Activated CD4-positive, alpha-beta memory T cell treated with anti-CD3 and anti-CD28 coated beads for 36 hours (primary cell): ENCODE measurements at regions not wholly inside any gene's neighbourhood (a gene's known extent, or its start where the extent isn't known, plus 50 kb on each side); places are given as distances from the start of the nearest gene placed in this dataset.

Source experiments
- CTCF ChIA-PET: fragments of 350-600 bp; sonication (Branson Sonifier 250); formaldehyde crosslinking; loops from one replicate; lab custom pipeline; 2021; ENCODE audit warnings: antibody characterized with exemption, inconsistent platforms; lab: Charles Lee
- POLR2A ChIA-PET: fragments of 350-600 bp; sonication (Branson Sonifier 250); formaldehyde crosslinking; loops from one replicate; lab custom pipeline; 2021; ENCODE audit warnings: antibody characterized with exemption; lab: Charles Lee
- DNase-seq: peaks from one replicate; pipeline ENCODE4 v3.0.0-alpha.2; 2020
- H3K27ac Mint-ChIP-seq: one replicate; pipeline ENCODE4 v1.8.0; 2021; ENCODE audit warnings: mixed read lengths
- H3K27me3 Mint-ChIP-seq: one replicate; pipeline ENCODE4 v1.8.0; 2021; ENCODE audit warnings: mixed read lengths
- H3K36me3 Mint-ChIP-seq: one replicate; pipeline ENCODE4 v1.8.0; 2021; ENCODE audit warnings: mixed read lengths
- H3K4me1 Mint-ChIP-seq: one replicate; pipeline ENCODE4 v1.8.0; 2021; ENCODE audit warnings: low read depth, mixed read lengths
- H3K4me3 Mint-ChIP-seq: one replicate; pipeline ENCODE4 v1.8.0; 2021; ENCODE audit warnings: mild to moderate bottlenecking, mixed read lengths
- H3K9me3 Mint-ChIP-seq: one replicate; pipeline ENCODE4 v1.8.0; 2021; ENCODE audit warnings: mixed read lengths
- intact Hi-C: fragments of 100-400 bp; cut with micrococcal nuclease; formaldehyde crosslinking; loops from one replicate; pipeline ENCODE4 v1.15.1; 2023

DNA sequence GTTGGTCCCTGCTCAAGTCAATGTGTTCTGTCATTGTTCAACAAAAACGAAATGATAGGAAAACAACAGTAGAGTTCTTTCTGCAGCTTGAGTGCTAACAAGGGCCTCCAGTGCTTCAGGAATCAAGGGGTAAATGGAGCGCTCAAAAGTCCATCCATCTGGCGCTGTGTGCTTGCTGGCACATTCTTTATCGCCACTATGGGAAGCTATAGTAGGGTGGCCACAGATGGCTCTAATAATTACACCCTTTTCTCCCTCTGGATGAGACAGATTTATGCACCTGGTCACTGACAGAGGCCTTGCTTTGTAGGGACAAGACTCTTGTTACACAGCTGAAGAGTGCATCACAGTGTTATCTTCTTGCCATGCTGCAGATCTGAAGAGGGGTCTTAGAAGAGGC lies 136.0 kb downstream of the GDAP2 start:
- no peak overlapping the region for H3K27ac Mint-ChIP-seq
- H3K4me3 Mint-ChIP-seq: no peak overlapping the region
- peaks cover 10% of the 10 kb centered on the region for H3K27me3 Mint-ChIP-seq
- ChIA-PET CTCF (interaction anchor here (2.4 kb wide), 1 partner anchor 39 kb away, joined by 7 read pairs; no protein-coding TSS in a partner anchor), POLR2A (no interaction called here)
- H3K36me3 Mint-ChIP-seq: peaks cover 2% of the 10 kb centered on the region
- H3K4me1 Mint-ChIP-seq: no peaks in the 10 kb centered on the region
- DNase-seq: no peak
- intact Hi-C loops: no loop called here
- no peaks in the 10 kb centered on the region for H3K9me3 Mint-ChIP-seq

DNA sequence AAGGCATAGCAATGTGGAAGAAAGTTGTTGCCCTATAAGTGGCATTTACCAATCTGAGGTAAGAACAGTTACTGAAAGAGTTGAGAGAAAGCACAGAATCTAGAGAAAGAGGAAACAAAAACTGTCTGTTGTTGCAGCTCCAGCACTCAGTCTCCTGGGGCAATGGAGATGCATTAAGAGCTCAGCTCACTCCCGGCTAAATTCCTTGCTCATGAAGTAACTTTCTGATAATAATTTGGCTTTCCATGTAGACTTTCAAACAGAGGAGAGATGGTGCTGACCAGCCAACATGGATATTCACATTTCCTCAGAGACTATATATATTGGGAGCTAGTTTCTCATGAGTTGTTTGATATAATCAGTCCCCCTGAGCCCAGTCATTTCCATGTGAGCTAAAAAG lies 135.3 kb downstream of the GDAP2 start:
- peaks cover 10% of the 10 kb centered on the region for H3K27me3 Mint-ChIP-seq
- no peaks in the 10 kb centered on the region for H3K4me1 Mint-ChIP-seq
- no peaks in the 10 kb centered on the region for H3K9me3 Mint-ChIP-seq
- no peak overlapping the region for H3K4me3 Mint-ChIP-seq
- ChIA-PET CTCF (interaction anchor here (2.4 kb wide), 1 partner anchor 40 kb away, joined by 7 read pairs; no protein-coding TSS in a partner anchor), POLR2A (no interaction called here)
- peaks cover 2% of the 10 kb centered on the region for H3K36me3 Mint-ChIP-seq
- intact Hi-C loops: no loop called here
- no peak overlapping the region for H3K27ac Mint-ChIP-seq
- no peak for DNase-seq

DNA sequence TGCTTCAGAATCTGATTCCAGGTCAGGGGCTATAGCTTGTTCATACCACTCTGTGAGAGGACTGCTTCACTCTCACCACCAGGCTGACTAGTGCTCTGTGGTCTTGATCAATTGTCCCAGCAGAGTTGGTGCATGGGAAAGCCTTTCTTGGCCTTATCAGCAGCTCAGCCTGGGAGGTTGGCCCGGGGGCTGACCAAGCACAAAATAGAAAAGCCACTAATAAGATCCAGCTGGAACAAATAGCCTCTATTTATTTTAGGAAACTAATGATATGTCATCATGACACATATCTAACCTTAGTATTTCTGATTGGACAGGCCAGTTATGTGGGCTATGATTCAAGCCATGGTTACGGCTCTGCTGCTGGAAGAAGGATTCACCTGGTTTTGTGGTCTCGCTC lies 134.2 kb downstream of the GDAP2 start:
- intact Hi-C loops: no loop called here
- POLR2A ChIA-PET: no interaction called here
- Mint-ChIP-seq H3K9me3 (no peaks in the 10 kb centered on the region), H3K27ac (no peak overlapping the region), H3K27me3 (peaks cover 10% of the 10 kb centered on the region), H3K4me3 (no peak overlapping the region), H3K36me3 (peaks cover 2% of the 10 kb centered on the region), H3K4me1 (no peaks in the 10 kb centered on the region)
- no peak for DNase-seq
- CTCF ChIA-PET: interaction anchor here (2.4 kb wide), 1 partner anchor 41 kb away, joined by 7 read pairs; no protein-coding TSS in a partner anchor

GRCh38 chr1:117795792-117796191 lies 133.6 kb downstream of the GDAP2 start:
- ChIA-PET CTCF (no interaction called here), POLR2A (no interaction called here)
- Mint-ChIP-seq H3K27me3 (peaks cover 11% of the 10 kb centered on the region), H3K9me3 (no peaks in the 10 kb centered on the region), H3K27ac (no peak overlapping the region), H3K4me3 (no peak overlapping the region), H3K4me1 (no peaks in the 10 kb centered on the region), H3K36me3 (peaks cover 2% of the 10 kb centered on the region)
- no peak for DNase-seq
- intact Hi-C loops: no loop called here

- Mint-ChIP-seq H3K9me3 (no peaks in the 10 kb centered on the region), H3K36me3 (peaks cover 2% of the 10 kb centered on the region), H3K4me3 (no peak overlapping the region), H3K27ac (no peak overlapping the region), H3K27me3 (peaks cover 11% of the 10 kb centered on the region), H3K4me1 (no peaks in the 10 kb centered on the region)
- POLR2A ChIA-PET: no interaction called here
- CTCF ChIA-PET: no interaction called here
- intact Hi-C loops: no loop called here
- DNase-seq: no peak
Measured at GRCh38 chr1:117796226-117796625, 133.2 kb downstream of the GDAP2 start.

- Mint-ChIP-seq H3K9me3 (no peaks in the 10 kb centered on the region), H3K4me1 (no peaks in the 10 kb centered on the region), H3K4me3 (no peak overlapping the region), H3K27ac (no peak overlapping the region), H3K27me3 (peaks cover 13% of the 10 kb centered on the region), H3K36me3 (no peaks in the 10 kb centered on the region)
- no peak for DNase-seq
- intact Hi-C loops: no loop called here
- ChIA-PET CTCF (no interaction called here), POLR2A (no interaction called here)
Measured at GRCh38 chr1:117798550-117798949, 130.9 kb downstream of the GDAP2 start.

GRCh38 chr1:117802531-117803257 lies 126.7 kb downstream of the GDAP2 start:
- peaks cover 16% of the 10 kb centered on the region for H3K27me3 Mint-ChIP-seq

DNA sequence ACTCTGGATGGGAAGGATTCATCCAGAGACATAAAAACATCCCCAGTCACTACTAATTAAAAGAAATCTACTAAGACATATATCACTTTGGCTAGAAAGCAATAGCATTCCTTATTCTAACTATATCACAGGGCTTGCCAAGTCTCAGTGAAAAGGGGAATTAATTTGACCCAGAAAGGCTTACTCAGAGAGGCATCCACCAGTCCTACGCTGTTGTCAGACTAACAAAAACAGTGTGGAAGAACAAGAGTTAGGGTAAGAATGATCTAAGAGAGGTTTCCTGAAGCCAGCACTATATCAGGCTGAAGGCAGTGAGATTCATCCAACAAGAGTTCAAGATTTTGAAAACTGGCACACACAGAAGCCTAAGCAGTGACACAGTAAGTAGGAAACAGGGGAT lies 126.1 kb downstream of the GDAP2 start:
- Mint-ChIP-seq H3K36me3 (no peaks in the 10 kb centered on the region), H3K4me1 (no peaks in the 10 kb centered on the region), H3K4me3 (no peak overlapping the region), H3K27me3 (peaks cover 18% of the 10 kb centered on the region), H3K9me3 (no peaks in the 10 kb centered on the region), H3K27ac (no peak overlapping the region)
- intact Hi-C loops: no loop called here
- ChIA-PET CTCF (no interaction called here), POLR2A (no interaction called here)
- DNase-seq: no peak

More at GRCh38 chr1:117802531-117803257, 126.7 kb downstream of the GDAP2 start:
- Mint-ChIP-seq H3K9me3 (no peaks in the 10 kb centered on the region), H3K27ac (no peak overlapping the region), H3K4me3 (no peak overlapping the region), H3K4me1 (no peaks in the 10 kb centered on the region), H3K36me3 (no peaks in the 10 kb centered on the region)
- ChIA-PET CTCF (no interaction called here), POLR2A (no interaction called here)
- DNase-seq: no peak
- intact Hi-C loops: no loop called here

DNA sequence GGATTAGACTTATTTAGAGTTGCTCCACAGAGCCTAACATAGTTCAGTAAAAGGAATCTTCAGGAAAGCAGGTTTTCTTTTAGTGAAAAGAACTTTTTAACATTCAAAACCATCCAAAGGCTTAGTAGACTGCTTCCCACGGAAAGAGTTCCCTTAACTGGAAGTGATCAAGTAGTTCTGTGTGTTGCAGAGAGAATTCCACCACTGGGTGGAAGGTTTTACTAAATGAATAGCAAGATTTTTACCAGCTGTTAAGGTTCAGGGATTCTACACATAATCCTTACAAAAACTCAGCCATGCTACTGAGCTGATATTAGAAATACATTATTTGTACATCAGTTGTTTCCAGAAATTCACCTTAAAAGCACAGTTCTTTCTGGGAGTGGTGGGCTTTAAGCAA lies 119.7 kb downstream of the GDAP2 start:
- intact Hi-C loops: no loop called here
- Mint-ChIP-seq H3K4me3 (no peak overlapping the region), H3K27ac (no peak overlapping the region), H3K27me3 (peaks cover 9% of the 10 kb centered on the region), H3K4me1 (peaks cover 2% of the 10 kb centered on the region), H3K9me3 (no peaks in the 10 kb centered on the region), H3K36me3 (no peaks in the 10 kb centered on the region)
- CTCF ChIA-PET: no interaction called here
- no peak for DNase-seq
- POLR2A ChIA-PET: no interaction called here

- intact Hi-C loops: no loop called here
- H3K4me1 Mint-ChIP-seq: peaks cover 2% of the 10 kb centered on the region
- H3K36me3 Mint-ChIP-seq: no peaks in the 10 kb centered on the region
- DNase-seq: no peak
- POLR2A ChIA-PET: no interaction called here
- H3K9me3 Mint-ChIP-seq: no peaks in the 10 kb centered on the region
- peaks cover 7% of the 10 kb centered on the region for H3K27me3 Mint-ChIP-seq
- H3K27ac Mint-ChIP-seq: no peak overlapping the region
- CTCF ChIA-PET: interaction anchor here (0.6 kb wide), 1 partner anchor 1414 kb away, joined by 3 read pairs; no protein-coding TSS in a partner anchor
- no peak overlapping the region for H3K4me3 Mint-ChIP-seq
Measured at GRCh38 chr1:117810553-117810952, 118.9 kb downstream of the GDAP2 start.

DNA sequence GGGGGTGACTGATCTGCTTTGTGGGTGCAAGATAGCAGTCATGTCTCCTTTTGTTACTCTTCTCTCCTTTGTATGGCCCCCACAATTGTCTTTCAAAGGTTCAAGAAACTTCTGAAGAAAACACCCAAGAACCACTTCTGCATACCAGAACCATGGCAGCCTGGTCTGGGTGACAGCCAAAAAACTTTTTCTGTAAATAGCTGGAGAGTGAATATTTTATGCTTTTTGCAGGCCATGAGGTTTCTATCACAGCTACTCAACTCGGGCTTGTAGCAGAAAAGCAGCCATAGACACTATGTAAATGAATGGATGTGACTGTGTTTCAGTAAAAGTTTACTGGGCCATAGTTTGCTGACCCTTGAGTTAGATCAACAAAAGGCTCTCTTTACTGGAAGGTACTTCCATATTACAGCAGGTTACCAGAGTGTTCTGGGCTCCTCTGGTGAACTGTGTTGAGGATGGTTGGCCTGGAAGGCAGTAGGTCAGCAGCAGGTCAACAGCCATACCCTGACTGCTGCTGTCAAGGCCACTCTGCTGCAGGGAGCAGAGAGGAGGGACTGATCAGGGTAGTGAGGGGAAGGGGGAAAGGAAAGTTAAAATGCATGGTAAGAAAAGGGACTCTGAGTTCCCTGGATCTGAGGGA lies 116.4 kb downstream of the GDAP2 start:
- intact Hi-C loops: no loop called here
- peaks cover 2% of the 10 kb centered on the region for H3K4me1 Mint-ChIP-seq
- H3K36me3 Mint-ChIP-seq: no peaks in the 10 kb centered on the region
- H3K27me3 Mint-ChIP-seq: peaks cover 3% of the 10 kb centered on the region
- no peak overlapping the region for H3K4me3 Mint-ChIP-seq
- POLR2A ChIA-PET: no interaction called here
- DNase-seq: no peak
- CTCF ChIA-PET: interaction anchor here (1.3 kb wide), 1 partner anchor 59 kb away, joined by 3 read pairs; no protein-coding TSS in a partner anchor
- no peaks in the 10 kb centered on the region for H3K9me3 Mint-ChIP-seq
- H3K27ac Mint-ChIP-seq: no peak overlapping the region
